ENCODE measurements at regions not wholly inside any gene's neighbourhood (a gene's known extent, or its start where the extent isn't known, plus 50 kb on each side); places are given as distances from the start of the nearest gene placed in this dataset.

DNA sequence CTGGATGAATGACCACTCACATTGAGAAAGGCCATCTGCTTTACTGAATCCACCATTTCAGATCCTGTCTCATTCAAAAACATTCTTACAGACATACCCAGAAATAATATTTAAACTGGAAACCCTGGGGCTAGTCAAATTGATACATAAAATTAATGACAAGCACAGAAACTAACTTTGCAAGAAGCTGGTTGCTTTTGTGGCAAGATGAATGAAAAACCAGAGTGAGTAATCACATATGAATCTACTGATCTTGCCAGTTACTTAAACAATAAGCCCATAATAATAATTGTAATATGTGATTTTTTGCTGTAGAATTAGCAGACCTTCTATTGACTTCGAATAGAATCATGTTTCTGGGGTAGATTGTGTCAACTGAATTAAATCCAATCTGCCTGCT is 235.1 kb downstream of the PPARGC1A start:
- DNase-seq, result no peak

DNA sequence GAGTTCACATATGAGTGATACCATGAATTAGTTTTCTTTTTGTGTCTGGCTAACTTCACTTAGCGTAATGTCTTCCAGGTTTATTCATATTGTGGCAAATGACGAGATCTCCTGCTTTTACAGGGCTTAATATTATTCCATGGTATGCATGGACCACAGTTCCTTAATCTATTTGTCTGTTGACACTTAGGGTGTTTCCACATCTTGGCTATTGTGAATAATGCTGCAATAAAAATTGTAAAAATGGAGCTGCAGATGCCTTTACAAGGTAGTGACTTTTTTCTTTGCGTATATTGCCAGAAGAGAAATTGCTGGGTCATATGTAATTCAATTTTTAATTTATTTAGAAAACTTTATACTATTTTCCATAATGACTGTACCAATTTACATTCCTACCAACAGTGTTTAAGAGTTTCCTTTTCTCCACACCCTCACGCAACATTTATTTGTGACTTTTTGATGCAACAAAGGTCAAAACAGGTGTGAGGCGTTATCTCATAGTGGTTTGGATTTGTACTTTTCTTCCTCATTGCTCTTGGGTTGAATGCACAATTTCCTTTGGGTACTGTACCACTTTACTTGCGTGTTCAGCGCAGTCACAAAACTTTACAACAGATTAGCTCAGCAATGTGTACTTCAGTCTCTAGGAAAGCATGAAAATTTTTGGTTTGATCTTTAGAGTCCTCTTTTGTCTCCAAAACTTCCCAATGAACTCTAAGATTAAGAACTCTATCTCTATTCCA is 240.8 kb downstream of the PPARGC1A start:
- DNase-seq, result no peak

DNA sequence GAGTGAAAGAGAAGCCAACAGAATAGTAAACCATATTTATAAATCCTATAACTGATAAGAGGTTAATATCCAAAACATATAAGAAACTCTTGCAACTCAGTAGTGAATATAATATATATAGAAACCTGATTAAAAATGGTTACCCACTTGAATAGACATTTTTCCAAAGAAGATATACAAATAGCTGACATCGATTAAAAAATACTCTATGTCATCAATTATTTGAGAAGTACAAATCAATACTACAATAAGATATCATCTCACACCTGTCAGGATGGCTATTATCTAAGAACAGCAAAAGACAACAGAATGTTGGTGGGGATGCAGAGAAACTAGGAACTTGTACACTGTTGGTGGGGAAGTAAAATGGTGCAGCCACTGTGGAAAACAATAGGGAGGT is 254.4 kb downstream of the PPARGC1A start:
- DNase-seq, result no peak

DNA sequence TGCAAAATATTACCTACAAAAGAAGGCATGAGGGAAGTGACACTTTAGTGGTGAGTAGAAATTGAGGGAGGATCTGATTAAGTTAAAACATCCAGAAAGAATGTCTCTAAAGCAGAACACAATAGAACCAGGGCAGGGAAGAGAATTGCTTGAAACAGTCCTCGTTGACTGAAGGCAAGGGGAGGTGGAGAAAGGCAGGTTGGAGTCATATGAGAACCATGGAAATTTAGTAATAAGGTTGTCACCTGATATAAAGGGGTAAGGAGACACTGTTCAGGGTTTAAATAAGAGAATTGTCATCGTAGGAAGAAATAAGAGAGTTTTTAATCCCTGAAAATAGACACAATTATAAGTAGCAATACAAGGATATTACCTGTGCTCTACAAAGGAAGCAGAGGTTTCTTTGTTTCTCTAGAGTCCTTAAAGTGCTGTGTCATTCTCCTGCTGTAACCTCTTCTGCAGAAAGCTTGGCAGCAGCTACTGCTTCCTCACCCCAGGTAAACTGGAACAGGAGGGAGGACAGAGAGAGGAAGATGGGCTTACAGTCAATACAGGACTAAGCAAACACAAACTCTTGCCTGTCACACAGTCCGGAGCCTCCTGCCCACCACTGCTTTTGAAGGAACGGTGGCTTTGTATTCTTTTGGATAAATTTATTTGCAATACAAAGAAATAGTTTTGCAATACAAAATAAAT is 258.4 kb downstream of the PPARGC1A start:
- no peak for DNase-seq

DNA sequence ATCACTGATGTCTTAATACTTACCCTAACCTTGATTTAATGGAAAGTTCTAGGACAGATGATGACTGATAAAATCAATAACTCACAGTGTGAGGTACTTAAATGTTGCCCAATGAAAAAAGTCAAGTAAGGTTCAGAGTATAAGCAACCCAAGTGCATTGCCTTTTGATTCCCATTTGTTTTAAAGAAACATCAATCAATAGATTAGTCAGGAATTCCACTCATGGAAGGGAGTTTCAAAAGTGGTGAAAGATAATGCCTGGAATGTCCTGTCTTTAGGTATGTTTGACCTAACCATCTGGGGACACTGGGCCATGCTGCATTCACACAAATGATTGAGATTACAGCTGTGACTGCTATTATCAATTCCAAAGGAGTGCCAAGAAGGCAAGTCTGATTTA is 259.7 kb downstream of the PPARGC1A start:
- DNase-seq, result no peak

DNA sequence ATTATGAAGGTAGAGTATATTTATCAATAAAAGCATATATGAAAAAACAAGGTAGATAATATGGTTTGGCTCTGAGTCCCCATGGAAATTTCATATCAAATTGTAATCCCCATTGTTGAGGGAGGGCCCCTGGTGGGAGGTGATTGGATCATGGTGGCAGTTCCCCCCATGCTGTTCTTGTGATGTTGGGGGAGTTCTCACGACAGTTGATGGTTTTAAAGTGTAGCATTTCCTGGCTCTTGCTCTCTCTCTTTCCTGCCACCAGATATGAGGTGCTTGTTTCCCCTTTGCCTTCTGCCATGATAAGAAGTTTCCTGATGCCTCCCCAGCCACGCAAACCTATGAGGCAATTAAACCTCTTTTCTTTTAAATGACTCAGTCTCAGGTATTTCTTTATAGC is 260.4 kb downstream of the PPARGC1A start:
- DNase-seq, result no peak

DNA sequence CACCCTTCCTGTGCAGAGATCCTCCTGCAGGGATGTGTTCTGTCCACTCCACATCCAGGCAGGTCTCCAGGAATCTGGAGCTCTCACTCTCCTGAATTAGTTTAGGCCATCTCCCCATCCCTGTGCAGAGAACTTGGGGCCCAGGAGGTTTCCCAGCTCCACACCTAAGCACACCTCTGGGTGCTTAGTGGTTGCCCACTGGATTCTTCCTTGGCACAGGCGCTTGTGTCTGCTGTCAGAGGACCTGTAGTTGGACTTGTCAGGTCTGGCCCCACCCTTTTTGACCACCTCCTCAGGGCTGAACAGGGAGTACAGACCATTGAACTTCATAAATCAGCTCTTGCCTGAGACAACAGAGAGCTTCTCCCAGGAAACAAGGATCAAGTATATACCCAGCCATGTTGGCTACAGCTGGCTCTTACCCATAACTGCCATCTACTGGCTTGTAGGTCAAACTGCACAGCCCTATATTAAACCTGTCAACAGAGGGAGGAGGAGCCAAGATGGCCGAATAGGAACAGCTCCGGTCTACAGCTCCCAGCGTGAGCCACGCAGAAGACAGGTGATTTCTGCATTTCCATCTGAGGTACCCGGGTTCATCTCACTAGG is 275.5 kb downstream of the PPARGC1A start:
- DNase-seq, result no peak

DNA sequence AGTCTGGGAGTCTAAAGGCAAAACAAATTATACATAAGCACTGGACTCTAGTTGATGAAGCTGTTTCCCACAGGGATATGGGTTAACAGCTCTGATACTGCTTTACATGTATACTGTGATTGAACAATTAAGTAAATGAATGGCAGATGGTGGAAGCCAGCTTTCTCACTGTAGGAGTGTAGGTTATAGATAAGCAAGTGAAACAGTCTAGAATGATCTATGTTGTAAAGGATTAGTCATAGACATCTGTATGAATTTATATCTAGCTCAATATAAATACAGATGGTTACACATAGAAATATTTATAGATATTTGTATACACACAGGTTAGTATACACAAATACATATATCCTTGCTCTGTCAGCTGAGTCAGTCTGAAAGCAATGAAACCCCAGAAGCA is 276.1 kb downstream of the PPARGC1A start:
- no peak for DNase-seq

DNA sequence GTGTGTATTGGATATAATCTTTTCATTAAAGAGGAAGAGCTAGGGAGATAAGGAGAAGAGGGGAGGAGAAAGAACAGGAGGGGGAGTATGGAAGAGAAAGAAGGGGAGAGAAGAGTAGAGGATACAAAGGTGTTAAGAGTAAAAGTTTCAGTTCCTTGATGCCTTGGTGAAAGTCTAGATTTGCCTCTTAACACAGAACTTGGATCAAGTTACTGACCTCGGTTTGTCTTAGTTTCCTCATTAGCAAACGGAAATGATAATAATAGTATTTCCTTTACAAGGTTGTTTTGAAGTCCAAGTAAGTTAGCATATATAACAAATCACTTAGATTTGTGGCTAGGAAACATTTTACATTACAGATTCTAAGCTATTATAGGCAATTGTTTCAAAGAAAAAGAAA is 287.1 kb downstream of the PPARGC1A start:
- DNase-seq, result no peak

DNA sequence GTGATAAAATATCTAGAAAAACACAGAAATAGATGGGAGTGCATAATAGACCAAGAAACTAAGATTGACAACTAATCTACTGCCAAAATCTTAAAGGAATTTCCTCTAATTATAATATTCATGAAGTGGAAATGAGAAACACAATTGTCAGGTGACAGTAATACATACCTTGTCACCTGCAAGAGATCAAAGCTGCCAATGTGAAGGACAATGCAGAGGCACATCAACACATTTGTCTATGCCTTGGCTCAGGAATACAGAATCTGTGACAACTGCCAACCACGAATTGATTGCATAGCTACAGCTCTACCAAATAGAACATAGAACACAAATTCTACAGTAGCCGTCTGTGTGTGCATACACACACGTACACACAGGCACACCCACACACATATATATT is 295.7 kb downstream of the PPARGC1A start:
- no peak for DNase-seq

DNA sequence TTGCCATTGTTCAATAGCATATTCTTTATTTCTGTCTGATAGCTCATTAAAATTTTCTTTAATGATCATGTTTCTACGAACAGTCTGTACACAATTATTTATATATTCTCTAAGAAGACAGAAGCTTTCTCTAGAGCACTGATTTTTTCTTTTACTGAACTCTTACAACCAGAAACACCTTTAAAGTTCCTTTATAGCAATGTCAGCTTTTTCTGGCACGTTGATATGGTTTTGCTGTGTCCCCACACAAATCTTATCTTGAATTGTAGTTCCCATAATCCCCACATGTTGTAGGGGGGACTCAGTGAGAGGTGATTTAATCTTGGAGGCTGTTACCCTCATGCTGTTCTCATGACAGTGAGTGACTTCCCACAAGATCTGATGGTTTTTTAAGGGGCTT is 299.4 kb downstream of the PPARGC1A start:
- no peak for DNase-seq

DNA sequence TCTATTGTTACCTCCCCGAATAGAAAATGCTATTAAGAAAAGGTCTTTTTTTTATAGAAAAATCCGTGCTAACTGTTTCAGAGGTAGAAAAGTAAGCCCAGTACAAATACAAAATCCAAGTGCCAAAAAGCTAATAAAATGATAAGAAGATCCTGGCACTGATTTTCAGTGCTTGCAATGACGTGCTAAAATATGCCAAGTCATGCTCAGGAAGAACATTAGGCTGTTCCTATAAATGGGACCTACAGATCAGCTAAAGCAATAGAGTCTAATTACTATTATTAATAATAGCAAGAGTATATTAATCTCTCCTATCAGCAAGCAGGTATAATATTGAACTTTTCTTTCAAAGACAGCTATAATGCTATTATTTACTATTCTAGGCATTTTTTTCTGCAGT is 305.8 kb downstream of the PPARGC1A start:
- DNase-seq, result no peak

DNA sequence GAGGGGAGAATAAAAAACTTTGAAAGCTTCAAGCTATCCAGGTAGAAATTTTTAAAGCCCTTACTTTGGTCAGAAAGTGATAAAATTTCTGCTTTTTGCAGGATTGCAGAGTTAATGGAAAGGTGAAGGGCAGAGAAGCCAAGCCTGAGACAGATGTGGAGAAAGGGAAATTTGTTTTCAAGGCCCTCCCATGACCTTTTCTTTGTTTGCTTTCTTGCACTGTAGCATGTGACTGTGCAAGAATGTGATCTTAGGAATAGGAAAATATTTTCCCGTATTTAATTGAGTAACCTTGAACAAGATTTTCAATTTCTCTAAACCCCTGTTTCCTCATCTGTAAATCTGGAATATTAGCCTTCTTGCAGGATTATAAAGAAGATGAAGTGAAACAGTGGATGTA is 307.2 kb downstream of the PPARGC1A start:
- no peak for DNase-seq

DNA sequence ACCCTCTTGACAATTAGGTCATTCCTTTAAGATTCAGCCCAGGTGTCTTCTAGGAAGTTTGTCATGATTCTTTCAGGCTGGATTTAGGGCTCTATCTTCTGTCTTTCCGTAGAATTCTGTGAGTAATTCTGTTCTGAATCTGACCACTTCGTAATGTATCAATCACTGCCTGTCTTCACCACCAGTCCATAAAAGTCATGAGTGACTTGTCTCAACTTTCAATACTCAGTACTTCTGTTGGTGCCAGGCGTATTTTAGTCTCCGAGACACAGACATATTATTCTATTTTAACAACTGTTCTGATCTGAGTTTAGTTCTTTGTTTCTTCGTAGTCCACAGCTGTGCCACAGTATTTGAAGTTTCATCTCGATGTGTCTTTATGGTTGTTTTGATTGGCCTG is 310.7 kb downstream of the PPARGC1A start:
- DNase-seq, result no peak

DNA sequence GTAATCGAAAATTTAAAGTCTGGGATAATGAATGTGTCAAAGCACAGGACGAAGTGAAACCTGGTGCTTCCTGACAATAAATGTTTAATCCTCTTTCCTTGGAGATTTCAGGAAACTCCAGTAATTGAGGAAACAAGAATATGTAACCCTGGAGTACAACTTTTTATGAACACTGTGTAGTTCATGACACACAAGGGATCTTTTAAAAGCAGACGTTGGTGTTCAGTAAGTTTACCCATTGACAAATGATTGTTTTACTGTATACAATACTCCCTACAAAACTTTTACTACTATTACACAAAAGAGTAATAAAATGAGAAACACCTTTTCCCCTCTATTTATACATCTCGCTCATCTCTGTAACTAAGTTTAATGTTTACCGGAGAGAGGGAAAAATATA is 312.4 kb downstream of the PPARGC1A start:
- no peak for DNase-seq

DNA sequence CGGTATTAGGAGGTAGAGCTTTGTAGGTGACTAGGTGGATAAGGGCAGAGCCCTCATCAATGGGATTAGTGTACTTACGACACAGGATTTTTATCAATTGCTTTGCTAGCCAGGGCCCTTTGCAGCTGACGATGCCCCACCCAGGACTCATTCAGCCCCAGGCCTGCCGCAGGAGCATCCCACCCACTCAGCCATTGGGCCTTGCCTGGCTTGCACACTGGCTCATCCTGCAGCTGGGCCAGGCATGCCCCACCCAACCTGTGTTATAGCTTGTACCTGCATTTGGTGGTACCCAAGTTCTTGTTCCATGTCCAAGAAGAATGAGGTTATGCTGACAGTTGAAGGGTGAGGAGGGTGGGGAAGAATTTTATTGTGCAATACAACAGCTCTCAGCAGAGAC is 317.5 kb downstream of the PPARGC1A start:
- no peak for DNase-seq

DNA sequence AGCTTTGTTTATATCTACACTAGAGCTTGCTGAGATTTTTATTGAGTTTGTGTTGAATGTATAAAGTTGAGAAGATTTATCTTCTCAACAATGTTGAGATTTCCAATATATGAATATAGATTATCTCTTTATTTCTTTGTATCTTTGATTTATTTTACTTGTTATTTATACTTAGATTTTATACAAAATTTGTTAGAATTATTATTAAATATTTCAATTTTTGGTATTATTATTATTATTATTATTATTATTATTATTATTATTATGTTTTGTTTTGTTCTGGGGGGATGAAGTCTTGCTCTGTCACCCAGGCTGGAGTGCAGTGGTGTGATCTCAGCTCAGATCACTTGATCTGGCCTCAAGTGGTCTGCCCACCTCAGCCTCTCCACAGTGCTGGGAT is 322.5 kb downstream of the PPARGC1A start:
- DNase-seq, result no peak

DNA sequence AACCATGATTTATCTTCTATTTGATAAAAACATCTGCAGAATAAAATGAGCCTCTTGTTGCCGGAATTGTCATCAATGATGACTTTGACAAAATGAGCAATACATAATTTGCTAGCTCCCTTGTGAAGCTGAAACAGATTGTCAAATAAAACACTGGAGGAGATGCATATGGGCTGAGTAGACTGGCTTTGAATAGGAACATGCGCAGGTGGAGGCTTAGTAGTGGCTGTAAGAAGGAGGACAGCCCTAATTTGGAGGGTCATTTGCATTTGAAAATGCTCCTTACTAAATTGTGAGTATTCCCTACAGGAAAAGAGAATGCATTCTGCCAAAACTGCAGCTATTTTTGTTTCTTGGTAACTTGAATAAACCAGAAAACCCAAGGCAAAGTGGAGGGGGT is 329.1 kb downstream of the PPARGC1A start:
- DNase-seq, result no peak

DNA sequence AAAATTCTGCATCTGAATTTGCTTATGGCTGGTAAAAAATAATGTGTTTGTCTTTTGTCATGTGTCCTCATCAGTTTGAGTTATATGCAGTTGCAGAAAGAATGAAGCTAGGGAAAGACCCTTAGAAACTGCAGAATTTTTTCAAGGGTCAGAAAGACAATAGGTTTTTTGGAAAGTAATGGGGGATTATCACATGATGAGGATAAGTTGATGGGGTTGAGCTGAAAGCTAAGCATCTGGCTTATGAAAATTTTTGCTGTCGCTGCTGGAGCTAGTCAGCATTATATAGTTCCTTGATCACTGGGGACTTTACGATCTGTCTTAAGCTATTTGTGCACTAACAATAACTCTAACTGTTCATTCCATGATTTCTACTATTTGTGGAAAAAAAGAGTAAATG is 331.7 kb downstream of the PPARGC1A start:
- no peak for DNase-seq

DNA sequence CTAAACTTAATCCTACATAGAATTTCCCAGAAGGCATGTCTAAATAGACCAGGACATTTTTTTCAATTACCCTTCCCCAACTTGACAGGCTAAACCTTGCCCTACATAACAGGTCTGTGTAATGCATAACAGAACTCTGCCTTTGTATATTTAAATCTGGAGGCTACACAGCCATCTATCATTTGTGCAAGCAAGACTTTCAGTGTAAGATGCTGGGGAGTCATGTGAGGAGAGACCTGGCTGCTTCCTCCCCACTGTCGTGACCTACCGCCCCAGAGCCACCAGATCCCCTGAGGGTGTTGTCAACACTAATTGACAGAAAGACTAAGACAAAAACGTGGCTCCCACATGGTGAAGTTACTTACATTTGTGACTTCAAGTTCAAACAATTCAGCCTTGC is 342.2 kb downstream of the PPARGC1A start:
- DNase-seq, result no peak

DNA sequence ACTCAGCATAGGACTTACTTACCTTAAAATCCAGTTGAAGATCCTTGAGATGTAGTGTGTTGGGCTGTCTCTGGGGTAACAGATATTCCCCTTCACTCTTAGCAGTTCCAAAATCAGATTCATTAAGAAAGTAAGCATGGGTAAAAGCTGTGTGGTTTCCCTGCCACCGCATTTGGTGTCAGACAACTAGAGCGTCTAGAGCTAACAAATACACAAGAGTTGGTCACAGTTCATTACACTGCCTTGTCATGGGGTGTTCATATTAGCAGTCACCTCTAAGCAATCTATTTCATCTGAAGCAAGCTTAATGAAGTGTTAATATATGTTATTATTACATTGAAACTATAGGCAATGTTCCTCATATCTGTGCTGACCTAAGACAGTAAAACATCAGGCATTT is 342.8 kb downstream of the PPARGC1A start:
- no peak for DNase-seq

DNA sequence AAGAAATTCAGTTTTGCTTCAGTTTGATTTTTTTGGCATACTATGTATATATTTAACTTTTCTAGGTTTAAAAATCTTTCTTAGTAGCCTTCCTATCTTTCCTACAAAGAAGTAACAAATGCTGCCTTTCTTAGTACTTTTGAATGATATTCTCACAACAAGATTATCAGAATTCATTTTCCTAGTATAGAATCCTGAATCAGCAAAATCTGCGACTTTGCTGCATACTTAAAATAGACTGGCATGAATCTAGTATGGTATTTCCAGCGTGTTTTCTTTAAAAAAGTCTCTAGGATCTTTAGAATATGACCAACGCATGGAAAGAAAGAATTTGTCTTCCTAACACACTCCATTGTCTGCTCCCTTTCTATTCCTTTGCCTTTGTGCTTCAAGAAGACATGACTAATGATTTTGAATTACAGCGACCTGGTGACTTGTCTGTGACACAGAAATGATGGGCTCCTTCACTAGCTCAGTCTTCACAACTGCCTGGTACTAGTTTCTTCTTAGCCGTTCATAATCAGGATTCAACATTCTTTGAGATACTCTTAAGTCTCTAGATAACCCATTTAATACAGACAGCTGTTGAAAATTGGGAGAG is 349.8 kb downstream of the PPARGC1A start:
- no peak for DNase-seq

DNA sequence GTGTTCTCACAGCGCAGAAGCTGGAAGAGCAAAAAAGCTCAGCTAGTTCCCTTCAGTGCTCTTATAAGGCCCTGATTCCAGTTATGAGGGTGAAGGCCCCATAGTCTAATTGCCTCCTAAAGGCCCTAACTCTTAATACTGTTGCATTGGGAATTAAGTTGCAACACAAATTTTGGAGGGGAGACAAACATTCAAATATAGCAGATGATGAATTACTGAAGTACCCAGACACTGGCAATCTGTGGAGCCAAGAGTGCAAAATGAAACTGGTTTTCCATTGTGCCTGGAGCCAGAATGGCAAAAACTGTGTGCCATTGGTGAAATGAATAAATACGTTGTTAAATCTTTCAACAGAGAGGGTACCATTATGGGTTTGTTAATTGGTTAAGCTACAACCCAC is 356.0 kb downstream of the PPARGC1A start:
- DNase-seq, result no peak

DNA sequence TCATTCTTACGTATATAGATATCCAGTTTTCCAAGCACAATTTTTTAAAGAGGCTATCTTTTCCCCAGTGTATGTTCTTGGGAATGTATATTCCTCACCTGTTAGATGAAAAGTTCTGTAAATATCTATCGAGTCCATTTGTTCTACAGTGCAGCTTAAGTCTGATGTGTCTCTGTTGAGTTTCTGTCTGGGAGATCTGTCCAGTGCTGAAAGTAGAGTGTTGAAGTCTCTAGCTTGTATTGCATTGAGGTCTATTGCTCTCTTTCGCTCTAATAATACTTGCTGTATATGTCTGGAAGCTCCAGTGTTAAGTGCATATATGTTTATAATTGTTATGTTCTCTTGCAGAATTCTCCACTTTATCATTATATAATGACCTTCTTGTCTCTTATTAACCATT is 373.1 kb downstream of the PPARGC1A start:
- DNase-seq, result no peak

All from NCI-H2107 (cell line).